GM21619 (cell line): ENCODE measurements at regions not wholly inside any gene's neighbourhood (a gene's known extent, or its start where the extent isn't known, plus 50 kb on each side); places are given as distances from the start of the nearest gene placed in this dataset.
"Not testable (repeated sequence)": the region's sequence is repeated elsewhere in the genome, so short reads cannot be mapped to it uniquely, and the experiment has no call there.

ENCODE experiments used
- ATAC-seq: cut with Tn5 transposase; IDR thresholded peaks from one replicate; pipeline ENCODE4 v1.9.1; 2021; ENCODE audit not compliant: unreplicated experiment

- ATAC-seq = no peak
Observed at GRCh38 chr20:7155282-7155681, 387.8 kb downstream of the BMP2 start.

- no peak for ATAC-seq
Observed at GRCh38 chr20:7155794-7156193, 388.3 kb downstream of the BMP2 start.

GRCh38 chr20:7159903-7160302, 392.4 kb downstream of the BMP2 start:
- ATAC-seq = no peak

- ATAC-seq = no peak
Observed at GRCh38 chr20:7161690-7162089, 394.2 kb downstream of the BMP2 start.

GRCh38 chr20:7171911-7172310, 404.4 kb downstream of the BMP2 start:
- ATAC-seq = no peak

GRCh38 chr20:7174554-7174953, 407.1 kb downstream of the BMP2 start:
- ATAC-seq = no peak

- ATAC-seq = not testable (repeated sequence)
Observed at GRCh38 chr20:7175827-7176226, 408.3 kb downstream of the BMP2 start.

GRCh38 chr20:7178004-7178403, 410.5 kb downstream of the BMP2 start:
- ATAC-seq = no peak

GRCh38 chr20:7180256-7181045, 413.0 kb downstream of the BMP2 start:
- no peak for ATAC-seq

- ATAC-seq = no peak
Observed at GRCh38 chr20:7189231-7189630, 421.7 kb downstream of the BMP2 start.

GRCh38 chr20:7193681-7194080, 426.2 kb downstream of the BMP2 start:
- no peak for ATAC-seq

GRCh38 chr20:7195704-7196103, 428.2 kb downstream of the BMP2 start:
- no peak for ATAC-seq

GRCh38 chr20:7196481-7196880, 429.0 kb downstream of the BMP2 start:
- ATAC-seq = no peak

GRCh38 chr20:7199861-7200260, 432.4 kb downstream of the BMP2 start:
- no peak for ATAC-seq

GRCh38 chr20:7207186-7207798, 439.8 kb downstream of the BMP2 start:
- ATAC-seq = no peak

GRCh38 chr20:7210910-7211309, 443.4 kb downstream of the BMP2 start:
- no peak for ATAC-seq

- ATAC-seq = no peak
Observed at GRCh38 chr20:7214081-7214740, 446.7 kb downstream of the BMP2 start.

- ATAC-seq = no peak
Observed at GRCh38 chr20:7217606-7218005, 450.1 kb downstream of the BMP2 start.

GRCh38 chr20:7220755-7221154, 453.3 kb downstream of the BMP2 start:
- ATAC-seq = no peak

- ATAC-seq = no peak
Observed at GRCh38 chr20:7226156-7226555, 458.7 kb downstream of the BMP2 start.

- ATAC-seq = peak; percentile 72
Observed at GRCh38 chr20:7231303-7231702, 463.8 kb downstream of the BMP2 start.

- ATAC-seq = no peak
Observed at GRCh38 chr20:7232796-7233195, 465.3 kb downstream of the BMP2 start.
